Peyer's patch (tissue), 4 donors: ENCODE measurements at regions not wholly inside any gene's neighbourhood (a gene's known extent, or its start where the extent isn't known, plus 50 kb on each side); places are given as distances from the start of the nearest gene placed in this dataset.

ENCODE experiments used
- CTCF ChIP-seq, 6 experiments: fragments of 450-650 bp in 4 of 6; fragments of 200-600 bp in 2 of 6; sonication (generic) in 1 of 6; IDR thresholded peaks; one replicate each; pipeline ENCODE4 v1.5.1; 2017 to 2019; ENCODE audit warnings: antibody characterized with exemption in 6 of 6, mild to moderate bottlenecking in 3 of 6, moderate library complexity in 1 of 6
- POLR2A ChIP-seq, 2 donors: fragments of 450-650 bp; IDR thresholded peaks; one replicate each; pipeline ENCODE4 v1.5.1; 2017; ENCODE audit warnings: antibody characterized with exemption in 2 of 2, mild to moderate bottlenecking in 2 of 2, moderate library complexity in 2 of 2

- TF ChIP-seq CTCF (IDR thresholded peaks at IDR 0.05) (no peak), POLR2A (IDR thresholded peaks at IDR 0.05) (no peak)
Measured at GRCh38 chr1:110731529-110731928, 56.8 kb upstream of the KCNA3 start.
